HG03432 (cell line): ENCODE measurements at regions not wholly inside any gene's neighbourhood (a gene's known extent, or its start where the extent isn't known, plus 50 kb on each side); places are given as distances from the start of the nearest gene placed in this dataset.
"Not testable (repeated sequence)": the region's sequence is repeated elsewhere in the genome, so short reads cannot be mapped to it uniquely, and the experiment has no call there.

Experiments
- ATAC-seq: cut with Tn5 transposase; IDR thresholded peaks from one replicate; pipeline ENCODE4 v1.9.1; 2021; ENCODE audit warnings: mild to moderate bottlenecking, moderate library complexity; ENCODE audit not compliant: unreplicated experiment

GRCh38 chr5:93235761-93236160, 345.3 kb downstream of the NR2F1-AS1 start:
- ATAC-seq = no peak

- ATAC-seq = no peak
These were observed 354.8 kb downstream of the NR2F1-AS1 start for GRCh38 chr5:93226202-93226735.

GRCh38 chr5:93225748-93226147, 355.3 kb downstream of the NR2F1-AS1 start:
- ATAC-seq = no peak

- no peak for ATAC-seq
These were observed 356.4 kb downstream of the NR2F1-AS1 start for GRCh38 chr5:93224624-93225023.

- no peak for ATAC-seq
These were observed 359.2 kb downstream of the NR2F1-AS1 start for GRCh38 chr5:93221773-93222172.

GRCh38 chr5:93220431-93220830, 360.6 kb downstream of the NR2F1-AS1 start:
- ATAC-seq = no peak

- ATAC-seq = no peak
These were observed 361.3 kb downstream of the NR2F1-AS1 start for GRCh38 chr5:93219641-93220145.

GRCh38 chr5:93213111-93213794, 367.8 kb downstream of the NR2F1-AS1 start:
- ATAC-seq = not testable (repeated sequence)

- ATAC-seq = no peak
These were observed 371.5 kb downstream of the NR2F1-AS1 start for GRCh38 chr5:93209476-93209875.

GRCh38 chr5:93208141-93208751, 372.8 kb downstream of the NR2F1-AS1 start:
- no peak for ATAC-seq

- no peak for ATAC-seq
These were observed 374.8 kb downstream of the NR2F1-AS1 start for GRCh38 chr5:93206203-93206602.

- ATAC-seq = no peak
These were observed 380.0 kb downstream of the NR2F1-AS1 start for GRCh38 chr5:93201061-93201460.

- ATAC-seq = no peak
These were observed 384.0 kb downstream of the NR2F1-AS1 start for GRCh38 chr5:93196986-93197385.

GRCh38 chr5:93193431-93194347, 387.3 kb downstream of the NR2F1-AS1 start:
- no peak for ATAC-seq

- no peak for ATAC-seq
These were observed 388.3 kb downstream of the NR2F1-AS1 start for GRCh38 chr5:93192683-93193082.

GRCh38 chr5:93192087-93192486, 388.9 kb downstream of the NR2F1-AS1 start:
- ATAC-seq = no peak

- ATAC-seq = no peak
These were observed 389.8 kb downstream of the NR2F1-AS1 start for GRCh38 chr5:93191035-93191817.

GRCh38 chr5:93189707-93190120, 391.3 kb downstream of the NR2F1-AS1 start:
- no peak for ATAC-seq

- ATAC-seq = no peak
These were observed 392.0 kb downstream of the NR2F1-AS1 start for GRCh38 chr5:93188876-93189485.
